ENCODE measurements at regions not wholly inside any gene's neighbourhood (a gene's known extent, or its start where the extent isn't known, plus 50 kb on each side); places are given as distances from the start of the nearest gene placed in this dataset.

- TF ChIP-seq CTCF (IDR thresholded peaks at IDR 0.05) (no peak), EZH2 (IDR thresholded peaks at IDR 0.05; ENCODE audit: borderline replicate concordance, insufficient read depth, low read depth, low read length, poor library complexity, severe bottlenecking) (no peak)
Measured at GRCh38 chr2:62447411-62447810, 58.6 kb downstream of the TMEM17 start.

Data from B cell (primary cell).